Activated CD4-positive, alpha-beta memory T cell treated with anti-CD3 and anti-CD28 coated beads, Interleukin-2, amount 10 ng/mL, durations not matched to agents 7 days and 5 days (primary cell): ENCODE measurements at regions not wholly inside any gene's neighbourhood (a gene's known extent, or its start where the extent isn't known, plus 50 kb on each side); places are given as distances from the start of the nearest gene placed in this dataset.
A peak's percentile ranks its signal among the peaks of the same experiment; 100 is the strongest.
"Not testable (repeated sequence)": the region's sequence is repeated elsewhere in the genome, so short reads cannot be mapped to it uniquely, and the experiment has no call there.

ENCODE experiments used
- CTCF ChIA-PET: fragments of 350-600 bp; sonication (Branson Sonifier 250); formaldehyde crosslinking; loops from one replicate; lab custom pipeline; 2021; ENCODE audit warnings: antibody characterized with exemption, inconsistent platforms; lab: Charles Lee
- POLR2A ChIA-PET: fragments of 350-600 bp; sonication (Branson Sonifier 250); formaldehyde crosslinking; loops from one replicate; lab custom pipeline; 2021; ENCODE audit warnings: antibody characterized with exemption; lab: Charles Lee
- DNase-seq: peaks from one replicate; pipeline ENCODE4 v3.0.0-alpha.2; 2020
- H3K27ac Mint-ChIP-seq: one replicate; pipeline ENCODE4 v1.8.0; 2021; ENCODE audit warnings: mild to moderate bottlenecking, mixed read lengths
- H3K27me3 Mint-ChIP-seq: one replicate; pipeline ENCODE4 v1.8.0; 2021; ENCODE audit warnings: mixed read lengths
- H3K36me3 Mint-ChIP-seq: one replicate; pipeline ENCODE4 v1.8.0; 2021; ENCODE audit warnings: low read depth, mixed read lengths
- H3K4me1 Mint-ChIP-seq: one replicate; pipeline ENCODE4 v1.8.0; 2021; ENCODE audit warnings: mixed read lengths
- H3K4me3 Mint-ChIP-seq: one replicate; pipeline ENCODE4 v1.8.0; 2021; ENCODE audit warnings: mild to moderate bottlenecking, mixed read lengths
- H3K9me3 Mint-ChIP-seq: one replicate; pipeline ENCODE4 v1.8.0; 2021; ENCODE audit warnings: mixed read lengths

- peaks cover 10% of the 10 kb centered on the region for H3K4me1 Mint-ChIP-seq
- H3K36me3 Mint-ChIP-seq = peaks cover 2% of the 10 kb centered on the region
- H3K27me3 Mint-ChIP-seq = peaks cover 3% of the 10 kb centered on the region
- ChIA-PET CTCF (no interaction called here), POLR2A (no interaction called here)
- H3K9me3 Mint-ChIP-seq = peaks cover 5% of the 10 kb centered on the region
- DNase-seq = no peak
- no peak overlapping the region for H3K27ac Mint-ChIP-seq
- no peak overlapping the region for H3K4me3 Mint-ChIP-seq
Observed at GRCh38 chr6:141550471-141550870, 582.3 kb upstream of the GJE1 start.

GRCh38 chr6:141548966-141549365, 583.8 kb upstream of the GJE1 start:
- H3K36me3 Mint-ChIP-seq = peaks cover 2% of the 10 kb centered on the region
- peaks cover 5% of the 10 kb centered on the region for H3K9me3 Mint-ChIP-seq
- DNase-seq = no peak
- peaks cover 8% of the 10 kb centered on the region for H3K4me1 Mint-ChIP-seq
- no peak overlapping the region for H3K27ac Mint-ChIP-seq
- H3K4me3 Mint-ChIP-seq = no peak overlapping the region
- peaks cover 3% of the 10 kb centered on the region for H3K27me3 Mint-ChIP-seq
- ChIA-PET CTCF (interaction anchor here (1.0 kb wide), 1 partner anchor 194 kb away, joined by 3 read pairs; no protein-coding TSS in a partner anchor), POLR2A (interaction anchor here (0.8 kb wide), 1 partner anchor 44 kb away, joined by 3 read pairs; no protein-coding TSS in a partner anchor)

GRCh38 chr6:141541581-141542324, 591.0 kb upstream of the GJE1 start:
- POLR2A ChIA-PET = interaction anchor here (0.8 kb wide), 1 partner anchor 20 kb away, joined by 3 read pairs; no protein-coding TSS in a partner anchor
- no peak overlapping the region for H3K4me3 Mint-ChIP-seq
- CTCF ChIA-PET = no interaction called here
- no peaks in the 10 kb centered on the region for H3K36me3 Mint-ChIP-seq
- H3K4me1 Mint-ChIP-seq = peaks cover 7% of the 10 kb centered on the region
- no peak for DNase-seq
- no peaks in the 10 kb centered on the region for H3K9me3 Mint-ChIP-seq
- H3K27ac Mint-ChIP-seq = no peak overlapping the region
- no peaks in the 10 kb centered on the region for H3K27me3 Mint-ChIP-seq

- H3K27ac Mint-ChIP-seq = no peak overlapping the region
- CTCF ChIA-PET = no interaction called here
- H3K36me3 Mint-ChIP-seq = no peaks in the 10 kb centered on the region
- peaks cover 7% of the 10 kb centered on the region for H3K4me1 Mint-ChIP-seq
- no peaks in the 10 kb centered on the region for H3K9me3 Mint-ChIP-seq
- POLR2A ChIA-PET = no interaction called here
- H3K27me3 Mint-ChIP-seq = no peaks in the 10 kb centered on the region
- DNase-seq = no peak
- H3K4me3 Mint-ChIP-seq = no peak overlapping the region
Observed at GRCh38 chr6:141540207-141540606, 592.5 kb upstream of the GJE1 start.

GRCh38 chr6:141539617-141540016, 593.1 kb upstream of the GJE1 start:
- Mint-ChIP-seq H3K27ac (no peak overlapping the region), H3K4me1 (peaks cover 7% of the 10 kb centered on the region), H3K36me3 (no peaks in the 10 kb centered on the region), H3K27me3 (no peaks in the 10 kb centered on the region), H3K4me3 (no peak overlapping the region), H3K9me3 (no peaks in the 10 kb centered on the region)
- ChIA-PET POLR2A (no interaction called here), CTCF (no interaction called here)
- no peak for DNase-seq

- Mint-ChIP-seq H3K27ac (no peak overlapping the region), H3K9me3 (peaks cover 3% of the 10 kb centered on the region), H3K36me3 (no peaks in the 10 kb centered on the region), H3K4me1 (no peaks in the 10 kb centered on the region), H3K27me3 (no peaks in the 10 kb centered on the region), H3K4me3 (no peak overlapping the region)
- CTCF ChIA-PET = no interaction called here
- DNase-seq = no peak
- POLR2A ChIA-PET = no interaction called here
Observed at GRCh38 chr6:141532211-141532610, 600.5 kb upstream of the GJE1 start.

GRCh38 chr6:141531040-141531439, 601.7 kb upstream of the GJE1 start:
- ChIA-PET POLR2A (no interaction called here), CTCF (no interaction called here)
- no peaks in the 10 kb centered on the region for H3K4me1 Mint-ChIP-seq

GRCh38 chr6:141528596-141528995, 604.1 kb upstream of the GJE1 start:
- ChIA-PET POLR2A (no interaction called here), CTCF (no interaction called here)
- Mint-ChIP-seq H3K36me3 (no peaks in the 10 kb centered on the region), H3K4me1 (no peaks in the 10 kb centered on the region), H3K9me3 (peaks cover 3% of the 10 kb centered on the region), H3K4me3 (no peak overlapping the region), H3K27me3 (no peaks in the 10 kb centered on the region), H3K27ac (no peak overlapping the region)
- DNase-seq = no peak

More at GRCh38 chr6:141531040-141531439, 601.7 kb upstream of the GJE1 start:
- DNase-seq = no peak
- H3K27me3 Mint-ChIP-seq = no peaks in the 10 kb centered on the region
- no peaks in the 10 kb centered on the region for H3K36me3 Mint-ChIP-seq
- H3K27ac Mint-ChIP-seq = no peak overlapping the region
- peaks cover 3% of the 10 kb centered on the region for H3K9me3 Mint-ChIP-seq
- no peak overlapping the region for H3K4me3 Mint-ChIP-seq

- no peak overlapping the region for H3K4me3 Mint-ChIP-seq
- CTCF ChIA-PET = no interaction called here
- H3K4me1 Mint-ChIP-seq = no peaks in the 10 kb centered on the region
Observed at GRCh38 chr6:141526985-141527384, 605.7 kb upstream of the GJE1 start.

GRCh38 chr6:141521440-141521839, 611.3 kb upstream of the GJE1 start:
- no peaks in the 10 kb centered on the region for H3K36me3 Mint-ChIP-seq
- H3K9me3 Mint-ChIP-seq = peaks cover 2% of the 10 kb centered on the region
- CTCF ChIA-PET = no interaction called here
- no peak overlapping the region for H3K4me3 Mint-ChIP-seq
- POLR2A ChIA-PET = interaction anchor here (0.6 kb wide), 1 partner anchor 20 kb away, joined by 3 read pairs; no protein-coding TSS in a partner anchor
- no peaks in the 10 kb centered on the region for H3K4me1 Mint-ChIP-seq
- H3K27me3 Mint-ChIP-seq = no peaks in the 10 kb centered on the region
- H3K27ac Mint-ChIP-seq = no peak overlapping the region
- DNase-seq = no peak

More at GRCh38 chr6:141526985-141527384, 605.7 kb upstream of the GJE1 start:
- H3K36me3 Mint-ChIP-seq = no peaks in the 10 kb centered on the region
- no peak overlapping the region for H3K27ac Mint-ChIP-seq
- H3K27me3 Mint-ChIP-seq = no peaks in the 10 kb centered on the region
- POLR2A ChIA-PET = no interaction called here
- H3K9me3 Mint-ChIP-seq = peaks cover 3% of the 10 kb centered on the region
- no peak for DNase-seq

GRCh38 chr6:141513830-141514229, 618.9 kb upstream of the GJE1 start:
- no peaks in the 10 kb centered on the region for H3K36me3 Mint-ChIP-seq
- no peaks in the 10 kb centered on the region for H3K27me3 Mint-ChIP-seq
- POLR2A ChIA-PET = interaction anchor here (1.8 kb wide), 1 partner anchor 30 kb away, joined by 6 read pairs; no protein-coding TSS in a partner anchor
- H3K27ac Mint-ChIP-seq = no peak overlapping the region
- no peak for DNase-seq
- H3K4me1 Mint-ChIP-seq = peaks cover 12% of the 10 kb centered on the region
- CTCF ChIA-PET = no interaction called here
- H3K4me3 Mint-ChIP-seq = peak overlapping the region; percentile 43
- H3K9me3 Mint-ChIP-seq = no peaks in the 10 kb centered on the region

GRCh38 chr6:141510803-141511202, 621.9 kb upstream of the GJE1 start:
- peaks cover 14% of the 10 kb centered on the region for H3K9me3 Mint-ChIP-seq
- DNase-seq = no peak
- POLR2A ChIA-PET = no interaction called here
- no peak overlapping the region for H3K27ac Mint-ChIP-seq
- no peaks in the 10 kb centered on the region for H3K27me3 Mint-ChIP-seq
- no peak overlapping the region for H3K4me3 Mint-ChIP-seq
- CTCF ChIA-PET = no interaction called here
- H3K36me3 Mint-ChIP-seq = peaks cover 7% of the 10 kb centered on the region
- peaks cover 12% of the 10 kb centered on the region for H3K4me1 Mint-ChIP-seq

- peaks cover 13% of the 10 kb centered on the region for H3K36me3 Mint-ChIP-seq
- H3K27me3 Mint-ChIP-seq, POLR2A ChIA-PET, H3K27ac Mint-ChIP-seq, CTCF ChIA-PET, H3K4me3 Mint-ChIP-seq, H3K4me1 Mint-ChIP-seq, DNase-seq: not testable (repeated sequence)
- H3K9me3 Mint-ChIP-seq = peaks cover 23% of the 10 kb centered on the region
Observed at GRCh38 chr6:141506062-141506461, 626.7 kb upstream of the GJE1 start.

- peaks cover 23% of the 10 kb centered on the region for H3K9me3 Mint-ChIP-seq
- H3K27ac Mint-ChIP-seq, H3K27me3 Mint-ChIP-seq, H3K4me1 Mint-ChIP-seq, H3K4me3 Mint-ChIP-seq, POLR2A ChIA-PET, DNase-seq: not testable (repeated sequence)
- CTCF ChIA-PET = interaction anchor here (0.7 kb wide), 1 partner anchor 15 kb away, joined by 3 read pairs; no protein-coding TSS in a partner anchor
- H3K36me3 Mint-ChIP-seq = peaks cover 16% of the 10 kb centered on the region
Observed at GRCh38 chr6:141504318-141504717, 628.4 kb upstream of the GJE1 start.
